Suprapubic skin (tissue), 4 donors: ENCODE measurements at regions not wholly inside any gene's neighbourhood (a gene's known extent, or its start where the extent isn't known, plus 50 kb on each side); places are given as distances from the start of the nearest gene placed in this dataset.

Source experiments
- DNase-seq, 2 donors: peaks; one replicate each; pipeline ENCODE4 v3.0.0-alpha.2; 2019; ENCODE audit warnings: low spot score in 2 of 2
- H3K27ac ChIP-seq: fragments of 200-600 bp; sonication (generic); one replicate; pipeline ENCODE4 v1.5.1; 2019
- H3K27me3 ChIP-seq: fragments of 200-600 bp; sonication (generic); one replicate; pipeline ENCODE4 v1.5.1; 2019
- H3K36me3 ChIP-seq: fragments of 200-600 bp; sonication (generic); one replicate; pipeline ENCODE4 v1.5.1; 2019
- H3K4me1 ChIP-seq: fragments of 200-600 bp; sonication (generic); one replicate; pipeline ENCODE4 v1.5.1; 2019
- H3K4me3 ChIP-seq: fragments of 200-600 bp; sonication (generic); one replicate; pipeline ENCODE4 v1.5.1; 2019; ENCODE audit warnings: mild to moderate bottlenecking
- H3K9me3 ChIP-seq: fragments of 200-600 bp; sonication (generic); one replicate; pipeline ENCODE4 v1.5.1; 2019
- CTCF ChIP-seq, 2 donors: fragments of 200-600 bp in 1 of 2; fragments of 450-650 bp in 1 of 2; sonication (generic) in 1 of 2; IDR thresholded peaks; one replicate each; pipeline ENCODE4 v1.5.1; 2016 to 2019; ENCODE audit warnings: antibody characterized with exemption in 2 of 2, mild to moderate bottlenecking in 1 of 2, moderate library complexity in 1 of 2
- EP300 ChIP-seq: sonication (generic); formaldehyde crosslinking; IDR thresholded peaks from one replicate; pipeline ENCODE4 v1.6.1; 2017; ENCODE audit warnings: antibody characterized with exemption
- POLR2A ChIP-seq, 2 donors: fragments of 450-650 bp; IDR thresholded peaks; one replicate each; pipeline ENCODE4 v1.6.1; 2017; ENCODE audit warnings: antibody characterized with exemption in 2 of 2, mild to moderate bottlenecking in 2 of 2, moderate library complexity in 2 of 2
- POLR2AphosphoS5 ChIP-seq, 3 donors: sonication (generic); formaldehyde crosslinking; IDR thresholded peaks; one replicate each; pipeline ENCODE4 v1.6.1; 2017; ENCODE audit warnings: antibody characterized with exemption in 3 of 3
- WGBS: methylation state at CpG from one replicate; pipeline ENCODE4 v1.1.5; 2018; 5-methylcytosine and 5-hydroxymethylcytosine counted together

GRCh38 chr10:76645341-76645740, 992.3 kb downstream of the KCNMA1 start:
- Histone ChIP-seq H3K4me1 (no peaks in the 10 kb centered on the region), H3K4me3 (no peak overlapping the region), H3K9me3 (no peaks in the 10 kb centered on the region), H3K36me3 (no peaks in the 10 kb centered on the region), H3K27ac (no peak overlapping the region), H3K27me3 (no peaks in the 10 kb centered on the region)
- TF ChIP-seq POLR2A (IDR thresholded peaks at IDR 0.05) (no peak), EP300 (no peak), CTCF (IDR thresholded peaks at IDR 0.05) (no peak), POLR2AphosphoS5 (IDR thresholded peaks at IDR 0.05) (no peak)
- 80% methylated on average over 3 of the region's 3 CpGs for WGBS
- DNase-seq, result no peak

- H3K9me3 ChIP-seq, result no peaks in the 10 kb centered on the region
- no peak for TF ChIP-seq POLR2AphosphoS5 (IDR thresholded peaks at IDR 0.05)
- TF ChIP-seq EP300, result no peak
- TF ChIP-seq POLR2A (IDR thresholded peaks at IDR 0.05), result no peak
- no peak for TF ChIP-seq CTCF (IDR thresholded peaks at IDR 0.05)
- H3K4me3 ChIP-seq, result no peak overlapping the region
- no peaks in the 10 kb centered on the region for H3K27me3 ChIP-seq
- H3K27ac ChIP-seq, result no peak overlapping the region
- DNase-seq, result no peak
- no peaks in the 10 kb centered on the region for H3K36me3 ChIP-seq
- H3K4me1 ChIP-seq, result no peaks in the 10 kb centered on the region
- 75% methylated on average over 2 of the region's 2 CpGs for WGBS
Measured at GRCh38 chr10:76644476-76644875, 993.1 kb downstream of the KCNMA1 start.

GRCh38 chr10:76643511-76643911, 994.1 kb downstream of the KCNMA1 start:
- 21% methylated on average over 4 of the region's 4 CpGs for WGBS
- no peak overlapping the region for H3K27ac ChIP-seq

GRCh38 chr10:76642358-76642757, 995.2 kb downstream of the KCNMA1 start:
- Histone ChIP-seq H3K4me1 (no peaks in the 10 kb centered on the region), H3K4me3 (no peak overlapping the region), H3K9me3 (no peaks in the 10 kb centered on the region), H3K27me3 (no peaks in the 10 kb centered on the region), H3K36me3 (no peaks in the 10 kb centered on the region), H3K27ac (no peak overlapping the region)
- WGBS, result 60% methylated on average over 1 of the region's 1 CpG
- no peak for TF ChIP-seq CTCF (IDR thresholded peaks at IDR 0.05)
- DNase-seq, result no peak

More at GRCh38 chr10:76643511-76643911, 994.1 kb downstream of the KCNMA1 start:
- no peaks in the 10 kb centered on the region for H3K9me3 ChIP-seq
- H3K27me3 ChIP-seq, result no peaks in the 10 kb centered on the region
- no peaks in the 10 kb centered on the region for H3K4me1 ChIP-seq
- no peak overlapping the region for H3K4me3 ChIP-seq
- H3K36me3 ChIP-seq, result no peaks in the 10 kb centered on the region
- DNase-seq, result peak; percentile 67 to 90
- TF ChIP-seq POLR2A (IDR thresholded peaks at IDR 0.05) (no peak), POLR2AphosphoS5 (IDR thresholded peaks at IDR 0.05) (no peak), CTCF (IDR thresholded peaks at IDR 0.05) (no peak), EP300 (no peak)

GRCh38 chr10:76641215-76641614, 996.4 kb downstream of the KCNMA1 start:
- H3K27me3 ChIP-seq, result no peaks in the 10 kb centered on the region
- no peak overlapping the region for H3K4me3 ChIP-seq
- TF ChIP-seq EP300, result no peak
- TF ChIP-seq POLR2A (IDR thresholded peaks at IDR 0.05), result no peak
- TF ChIP-seq CTCF (IDR thresholded peaks at IDR 0.05), result no peak
- no peak for TF ChIP-seq POLR2AphosphoS5 (IDR thresholded peaks at IDR 0.05)

More at GRCh38 chr10:76641215-76641614, 996.4 kb downstream of the KCNMA1 start:
- no peaks in the 10 kb centered on the region for H3K36me3 ChIP-seq
- H3K9me3 ChIP-seq, result no peaks in the 10 kb centered on the region
- no peak for DNase-seq
- H3K27ac ChIP-seq, result no peak overlapping the region
- H3K4me1 ChIP-seq, result no peaks in the 10 kb centered on the region
